SJSA1 (cell line): ENCODE measurements at regions not wholly inside any gene's neighbourhood (a gene's known extent, or its start where the extent isn't known, plus 50 kb on each side); places are given as distances from the start of the nearest gene placed in this dataset.
"Not testable (repeated sequence)": the region's sequence is repeated elsewhere in the genome, so short reads cannot be mapped to it uniquely, and the experiment has no call there.

Experiments used
- DNase-seq, 2 experiments: peaks; one replicate each; pipeline ENCODE4 v3.0.0-alpha.2; 2015 to 2020; ENCODE audit warnings: low spot score in 2 of 2, low read depth in 1 of 2
- H3K27ac ChIP-seq: fragments of 250-450 bp; sonication (Bioruptor Pico); 2 replicates; pipeline ENCODE4 v1.5.1; 2020; ENCODE audit warnings: mild to moderate bottlenecking, moderate library complexity
- H3K27me3 ChIP-seq: fragments of 250-450 bp; sonication (Bioruptor Pico); replicated peaks from 2 replicates; pipeline ENCODE4 v1.5.1; 2020; ENCODE audit warnings: mild to moderate bottlenecking, moderate library complexity
- H3K36me3 ChIP-seq: fragments of 250-450 bp; sonication (Bioruptor Pico); 2 replicates; pipeline ENCODE4 v1.5.1; 2020; ENCODE audit warnings: mild to moderate bottlenecking
- H3K4me1 ChIP-seq: fragments of 250-450 bp; sonication (Bioruptor Pico); replicated peaks from 2 replicates; pipeline ENCODE4 v1.6.1; 2021; ENCODE audit warnings: mild to moderate bottlenecking
- H3K4me3 ChIP-seq: fragments of 250-450 bp; sonication (Bioruptor Pico); 2 replicates; pipeline ENCODE4 v1.5.1; 2020; ENCODE audit warnings: mild to moderate bottlenecking
- H3K9me3 ChIP-seq: fragments of 250-450 bp; sonication (Bioruptor Pico); replicated peaks from 2 replicates; pipeline ENCODE4 v1.5.1; 2020; ENCODE audit warnings: mild to moderate bottlenecking

DNA sequence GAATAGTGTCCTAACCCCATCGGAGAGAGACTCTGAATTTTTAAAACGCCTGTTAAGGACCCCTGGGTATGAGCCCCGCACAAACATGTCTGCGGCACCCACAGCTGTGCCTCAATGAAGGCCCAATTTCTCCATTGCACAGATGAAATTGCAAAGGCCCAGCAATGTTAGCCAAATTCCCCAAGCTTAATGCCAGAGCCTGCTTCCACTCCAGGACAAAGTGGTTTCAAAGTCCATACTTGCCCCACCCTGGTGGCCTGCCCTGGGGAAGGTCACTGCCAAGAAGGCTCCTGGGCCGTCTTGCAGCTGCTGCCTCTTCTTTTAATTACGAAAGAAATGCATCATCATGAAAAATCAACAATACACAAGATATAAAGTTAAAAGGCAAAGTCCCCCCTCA is 1179.7 kb downstream of the VRK1 start:
- DNase-seq = no peak
- no peak overlapping the region for H3K27ac ChIP-seq
- no peaks in the 10 kb centered on the region for H3K9me3 ChIP-seq
- no peaks in the 10 kb centered on the region for H3K36me3 ChIP-seq
- H3K27me3 ChIP-seq = no peaks in the 10 kb centered on the region
- H3K4me3 ChIP-seq = no peak overlapping the region
- H3K4me1 ChIP-seq = no peaks in the 10 kb centered on the region

DNA sequence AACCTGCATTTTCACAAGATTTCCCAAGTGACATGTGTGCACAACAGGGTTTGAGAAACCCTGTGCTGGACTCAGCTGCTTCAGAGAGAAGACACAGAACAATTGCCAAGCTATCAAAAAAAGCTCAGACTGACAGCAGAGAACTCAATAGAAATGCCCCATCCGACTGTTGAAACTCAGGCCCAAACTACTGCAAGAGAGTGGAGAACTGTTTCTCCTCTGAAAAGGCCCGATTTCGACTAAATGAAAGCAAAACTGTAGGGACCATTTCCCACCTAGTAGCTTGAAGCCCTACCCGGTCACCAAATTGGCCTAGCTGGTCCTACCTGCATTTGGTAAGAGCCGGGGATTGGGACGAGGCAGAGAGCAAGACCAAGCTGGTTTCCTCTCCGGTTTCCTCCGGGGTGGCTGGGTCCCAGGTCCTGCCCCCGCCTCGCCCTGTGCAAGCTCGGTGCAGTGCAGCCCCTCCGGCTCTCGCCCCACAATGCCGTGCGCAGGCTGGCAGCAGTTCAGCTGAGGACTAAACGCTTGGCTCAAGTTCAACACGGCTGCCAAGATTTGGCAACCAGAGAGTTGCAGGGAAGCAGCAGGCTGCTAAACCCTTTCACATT is 1180.6 kb downstream of the VRK1 start:
- Histone ChIP-seq H3K36me3 (no peaks in the 10 kb centered on the region), H3K9me3 (no peaks in the 10 kb centered on the region), H3K4me1 (no peaks in the 10 kb centered on the region), H3K27ac (no peak overlapping the region), H3K4me3 (peak overlapping the region; percentile 19; the same call in 1 of the 2 replicates), H3K27me3 (no peaks in the 10 kb centered on the region)
- DNase-seq = peak; percentile 27 to 55

DNA sequence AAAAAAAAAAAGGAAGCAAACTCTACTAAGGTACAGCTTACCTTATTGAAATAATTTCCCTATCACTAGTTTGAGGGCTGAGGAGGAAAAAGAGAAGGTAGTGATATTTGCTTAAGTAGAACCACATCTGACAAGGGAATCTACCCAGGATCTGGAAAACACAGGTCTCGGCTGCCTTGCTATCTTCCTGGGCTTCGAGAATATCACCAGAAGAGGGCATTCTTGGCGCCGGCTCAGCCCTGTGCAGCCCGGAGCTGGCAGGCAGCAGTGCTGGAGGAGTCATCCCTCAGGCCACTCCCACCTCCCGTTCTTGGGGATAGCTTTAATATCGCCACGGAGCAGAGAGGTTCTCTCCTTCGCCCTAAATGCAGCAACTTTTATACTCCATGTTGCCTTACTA is 1181.2 kb downstream of the VRK1 start:
- Histone ChIP-seq H3K36me3 (no peaks in the 10 kb centered on the region), H3K4me3 (no peak overlapping the region)
- peak; percentile 23 to 70 for DNase-seq

DNA sequence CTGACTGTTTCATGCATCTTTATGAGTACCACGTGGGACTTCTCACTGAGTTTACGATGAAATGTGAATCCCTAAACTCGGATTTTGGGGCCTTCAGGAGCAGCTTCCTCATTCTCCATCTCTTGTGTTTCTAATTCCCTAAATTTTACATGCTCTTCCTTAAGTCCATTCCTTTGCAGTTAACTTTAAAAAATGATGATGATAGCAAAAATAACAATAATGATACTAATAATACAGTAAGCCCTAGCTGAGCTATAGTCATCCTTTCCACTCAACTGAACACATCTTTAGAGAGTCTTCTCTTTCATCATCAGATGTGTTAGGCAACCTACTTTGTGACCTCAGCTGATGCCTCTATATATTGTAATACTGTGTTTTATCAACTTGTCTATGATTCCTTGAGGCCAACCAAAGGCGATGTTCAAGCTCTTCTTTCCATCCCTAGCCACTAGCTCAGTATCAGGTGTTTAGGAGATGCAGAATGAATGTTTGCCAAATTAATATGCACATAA is 1196.4 kb downstream of the VRK1 start:
- DNase-seq = no peak
- Histone ChIP-seq H3K27ac (no peak overlapping the region), H3K36me3 (no peaks in the 10 kb centered on the region), H3K4me3 (no peak overlapping the region), H3K27me3 (no peaks in the 10 kb centered on the region), H3K4me1 (no peaks in the 10 kb centered on the region), H3K9me3 (no peaks in the 10 kb centered on the region)

More for the DNA sequence above, 1181.2 kb downstream of the VRK1 start:
- no peaks in the 10 kb centered on the region for H3K4me1 ChIP-seq
- no peaks in the 10 kb centered on the region for H3K9me3 ChIP-seq
- H3K27ac ChIP-seq = no peak overlapping the region
- no peaks in the 10 kb centered on the region for H3K27me3 ChIP-seq

DNA sequence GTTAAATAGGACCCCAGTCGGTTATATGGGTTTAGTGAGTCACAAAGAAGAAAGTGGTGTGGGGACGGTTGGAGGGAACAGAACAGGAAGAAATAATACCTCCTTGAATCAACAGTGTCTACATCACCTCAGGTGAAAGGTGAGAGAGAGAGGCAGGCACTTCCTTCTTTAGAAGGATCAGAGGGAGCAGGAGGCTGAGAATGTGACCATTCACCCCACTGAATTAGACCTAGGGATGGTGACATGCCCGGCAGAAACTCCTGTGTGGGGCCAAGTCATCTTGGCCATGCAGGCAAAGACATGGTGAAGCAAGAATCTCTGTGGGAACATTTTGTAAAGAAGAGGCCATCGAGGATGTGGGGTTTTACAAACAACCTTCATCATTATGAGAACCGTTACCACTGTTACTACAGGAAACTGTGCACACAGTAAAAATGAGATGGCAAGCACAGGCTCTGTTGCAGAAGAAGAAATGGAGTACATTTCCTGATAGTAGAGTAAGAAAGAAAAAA is 1196.9 kb downstream of the VRK1 start:
- H3K9me3 ChIP-seq = no peaks in the 10 kb centered on the region
- H3K4me1 ChIP-seq = no peaks in the 10 kb centered on the region
- no peaks in the 10 kb centered on the region for H3K36me3 ChIP-seq
- H3K4me3 ChIP-seq = no peak overlapping the region
- H3K27me3 ChIP-seq = no peaks in the 10 kb centered on the region
- no peak for DNase-seq
- H3K27ac ChIP-seq = no peak overlapping the region

DNA sequence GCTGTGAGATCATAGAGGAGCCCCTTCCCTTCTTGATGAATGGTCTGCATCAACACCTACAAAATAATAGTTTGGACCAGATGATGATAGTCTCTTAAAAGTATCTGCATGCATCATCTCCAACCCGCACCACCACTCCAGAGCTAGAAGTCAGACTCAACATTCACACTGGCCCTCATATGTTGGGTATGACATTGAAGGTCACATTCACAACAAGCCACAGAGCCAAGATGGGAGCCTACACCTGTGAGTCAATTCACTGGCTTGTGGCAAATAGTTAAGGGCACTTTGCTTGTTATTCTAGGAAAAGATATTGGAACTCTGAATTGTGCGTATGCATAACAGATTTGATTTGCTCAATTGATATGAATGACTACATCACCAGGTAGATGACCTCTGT is 1197.9 kb downstream of the VRK1 start:
- Histone ChIP-seq H3K27ac (no peak overlapping the region), H3K27me3 (no peaks in the 10 kb centered on the region), H3K9me3 (no peaks in the 10 kb centered on the region), H3K4me3 (no peak overlapping the region), H3K4me1 (no peaks in the 10 kb centered on the region), H3K36me3 (no peaks in the 10 kb centered on the region)
- DNase-seq = no peak

DNA sequence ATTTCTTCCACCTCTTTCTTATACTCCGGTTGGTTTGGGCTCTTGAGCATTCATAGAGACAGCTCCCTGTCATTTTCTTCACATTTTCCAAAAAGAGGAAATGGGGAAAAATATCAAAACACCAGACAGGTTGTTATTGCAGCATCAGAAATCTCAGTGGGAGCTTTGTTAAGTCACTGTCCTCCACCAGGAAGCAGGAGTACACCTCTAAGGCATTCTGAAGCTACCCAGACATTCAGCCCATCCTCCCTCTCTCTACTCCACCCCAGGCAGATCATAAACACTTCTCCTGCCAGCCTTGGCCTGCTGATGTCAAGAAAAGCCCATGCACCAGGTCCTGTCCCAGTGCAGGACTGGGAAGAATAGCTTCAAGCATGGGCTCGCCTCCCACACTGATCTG is 1198.3 kb downstream of the VRK1 start:
- Histone ChIP-seq H3K4me3 (no peak overlapping the region), H3K27me3 (no peaks in the 10 kb centered on the region), H3K27ac (no peak overlapping the region), H3K4me1 (no peaks in the 10 kb centered on the region), H3K36me3 (no peaks in the 10 kb centered on the region), H3K9me3 (no peaks in the 10 kb centered on the region)
- DNase-seq = no peak

DNA sequence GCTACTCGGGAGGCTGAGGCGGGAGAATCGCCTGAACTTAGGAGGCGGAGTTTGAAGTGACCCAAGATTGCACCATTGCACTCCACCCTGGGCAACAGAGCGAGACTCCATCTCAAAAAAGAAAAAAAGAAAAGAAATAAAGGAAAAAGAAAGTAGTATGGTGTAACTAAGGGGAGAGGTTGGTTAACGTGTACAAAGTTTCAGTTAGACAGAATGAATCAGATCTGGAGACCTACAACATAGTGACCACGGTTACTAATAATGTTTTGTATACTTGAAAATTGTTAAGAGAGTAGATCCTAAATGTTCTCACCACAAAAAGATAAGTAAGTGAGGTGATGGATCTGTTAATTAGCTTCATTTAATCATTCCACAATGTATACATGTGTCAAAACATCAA is 1208.8 kb downstream of the VRK1 start:
- Histone ChIP-seq H3K4me3 (no peak overlapping the region), H3K36me3 (no peaks in the 10 kb centered on the region), H3K9me3 (no peaks in the 10 kb centered on the region), H3K4me1 (no peaks in the 10 kb centered on the region), H3K27me3 (no peaks in the 10 kb centered on the region), H3K27ac (no peak overlapping the region)
- no peak for DNase-seq

DNA sequence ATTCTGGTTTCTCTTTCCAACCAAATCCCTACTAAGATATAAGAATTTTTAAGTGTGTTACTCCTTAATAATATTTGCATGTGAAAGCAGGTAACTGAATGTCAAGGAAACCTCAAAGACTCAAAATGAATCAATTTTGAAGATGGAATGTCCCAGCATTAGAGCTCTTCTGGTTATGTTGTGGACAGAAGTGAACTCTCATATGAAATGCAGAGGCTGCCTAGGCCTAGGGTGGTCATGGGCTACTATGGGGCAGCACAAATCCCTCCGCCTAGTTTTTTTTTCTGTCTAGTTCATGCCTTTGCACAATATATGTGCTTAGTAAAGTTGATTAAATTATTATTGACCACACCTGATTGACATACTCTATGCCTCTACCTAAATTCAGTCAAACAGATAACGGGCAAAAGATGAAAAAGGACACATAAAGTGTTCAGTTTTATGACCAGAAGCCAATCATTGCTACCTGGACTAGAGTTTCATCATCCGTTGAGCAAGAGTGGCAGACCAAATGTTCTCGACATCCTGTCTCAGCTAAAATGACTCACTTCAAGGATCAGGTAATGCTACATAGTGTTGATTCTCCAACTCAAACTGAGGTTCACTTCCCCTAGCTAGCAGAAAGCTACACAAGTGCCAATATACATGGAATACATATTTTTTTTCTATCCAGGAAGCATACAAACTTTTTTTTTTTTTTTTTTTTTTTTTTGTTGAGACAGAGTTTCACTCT is 1211.4 kb downstream of the VRK1 start:
- H3K4me3 ChIP-seq = no peak overlapping the region
- no peaks in the 10 kb centered on the region for H3K9me3 ChIP-seq
- no peaks in the 10 kb centered on the region for H3K36me3 ChIP-seq
- H3K4me1 ChIP-seq = no peaks in the 10 kb centered on the region
- no peaks in the 10 kb centered on the region for H3K27me3 ChIP-seq
- no peak for DNase-seq
- no peak overlapping the region for H3K27ac ChIP-seq

DNA sequence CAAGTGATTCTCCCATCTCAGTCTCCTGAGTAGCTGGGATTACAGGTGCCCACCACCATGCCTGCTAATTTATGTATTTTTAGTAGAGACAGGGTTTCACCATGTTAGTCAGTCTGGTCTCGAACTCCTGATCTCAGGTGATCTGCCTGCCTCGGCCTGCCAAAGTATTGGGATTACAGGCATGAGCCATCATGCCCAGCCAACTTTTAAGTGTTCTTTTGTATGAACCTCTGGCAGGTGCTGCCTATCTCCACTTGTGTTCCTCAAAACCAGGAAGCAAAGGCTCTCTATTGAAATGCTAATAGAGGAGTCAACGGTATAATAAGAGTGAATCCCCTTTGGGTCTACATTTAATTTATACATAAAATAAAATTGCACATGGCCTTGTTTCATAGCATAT is 1212.0 kb downstream of the VRK1 start:
- not testable (repeated sequence) for DNase-seq, H3K4me1 ChIP-seq, H3K36me3 ChIP-seq, H3K27ac ChIP-seq, H3K27me3 ChIP-seq, H3K9me3 ChIP-seq, H3K4me3 ChIP-seq

DNA sequence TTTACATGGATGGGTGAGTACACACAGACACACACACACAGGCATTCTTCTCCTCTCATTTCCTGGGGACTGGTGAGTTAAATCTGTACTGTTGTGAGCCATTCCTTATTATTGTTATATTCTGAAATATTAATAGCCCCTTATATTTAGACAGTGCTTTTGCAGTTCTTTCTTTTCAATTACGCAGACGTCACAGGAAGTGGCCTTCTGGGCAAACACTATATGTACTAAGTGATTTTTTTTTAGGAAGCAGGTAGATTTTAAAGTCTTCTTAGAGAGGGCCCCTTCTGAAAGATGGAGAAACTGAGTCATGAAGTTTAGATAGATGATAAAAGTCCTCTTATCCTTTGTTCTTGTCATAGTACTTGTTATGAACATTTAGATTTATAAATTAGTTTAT is 1213.6 kb downstream of the VRK1 start:
- H3K9me3 ChIP-seq = no peaks in the 10 kb centered on the region
- H3K4me3 ChIP-seq = no peak overlapping the region
- no peaks in the 10 kb centered on the region for H3K36me3 ChIP-seq
- no peak for DNase-seq
- no peaks in the 10 kb centered on the region for H3K4me1 ChIP-seq
- H3K27ac ChIP-seq = no peak overlapping the region
- H3K27me3 ChIP-seq = no peaks in the 10 kb centered on the region

DNA sequence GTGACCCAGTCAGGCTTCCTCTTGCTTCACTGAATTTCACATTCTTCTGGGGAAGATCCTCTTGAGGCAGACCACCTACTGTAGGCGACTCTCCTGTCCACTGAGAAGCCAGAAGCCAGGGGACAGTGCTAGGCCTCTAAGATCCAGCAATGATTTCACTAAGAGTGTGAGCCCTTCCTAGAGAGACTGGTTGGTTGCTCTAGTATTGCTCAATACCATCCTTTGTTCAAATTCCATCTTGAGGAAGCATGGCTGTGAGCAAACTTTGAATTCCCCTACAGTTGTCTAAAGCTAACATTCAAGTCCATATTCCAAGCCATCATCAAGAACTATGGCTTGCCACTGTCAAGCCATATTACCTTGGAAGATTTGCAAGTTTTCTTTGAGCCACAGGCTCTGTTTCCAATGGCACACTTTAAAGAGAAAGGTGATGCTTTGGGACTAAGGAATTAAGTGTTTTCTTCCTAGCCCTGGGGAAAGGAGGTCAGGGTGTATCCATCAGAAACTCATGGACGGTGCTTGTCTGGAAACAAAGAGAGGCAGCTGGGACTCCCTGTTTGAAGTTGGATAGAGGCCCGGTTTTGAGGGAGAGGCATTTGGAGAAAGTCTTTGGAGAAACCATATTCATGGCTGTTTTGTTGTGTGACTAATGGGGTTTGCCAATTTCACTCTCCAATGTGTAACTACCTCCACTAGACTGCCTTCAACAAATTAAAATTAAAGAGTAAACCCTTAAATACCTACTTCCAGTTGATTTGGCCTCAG is 1217.9 kb downstream of the VRK1 start:
- no peak overlapping the region for H3K27ac ChIP-seq
- H3K36me3 ChIP-seq = no peaks in the 10 kb centered on the region
- no peak overlapping the region for H3K4me3 ChIP-seq
- H3K4me1 ChIP-seq = no peaks in the 10 kb centered on the region
- no peak for DNase-seq
- H3K27me3 ChIP-seq = no peaks in the 10 kb centered on the region
- no peaks in the 10 kb centered on the region; the same call in 1 of the 2 replicates for H3K9me3 ChIP-seq

DNA sequence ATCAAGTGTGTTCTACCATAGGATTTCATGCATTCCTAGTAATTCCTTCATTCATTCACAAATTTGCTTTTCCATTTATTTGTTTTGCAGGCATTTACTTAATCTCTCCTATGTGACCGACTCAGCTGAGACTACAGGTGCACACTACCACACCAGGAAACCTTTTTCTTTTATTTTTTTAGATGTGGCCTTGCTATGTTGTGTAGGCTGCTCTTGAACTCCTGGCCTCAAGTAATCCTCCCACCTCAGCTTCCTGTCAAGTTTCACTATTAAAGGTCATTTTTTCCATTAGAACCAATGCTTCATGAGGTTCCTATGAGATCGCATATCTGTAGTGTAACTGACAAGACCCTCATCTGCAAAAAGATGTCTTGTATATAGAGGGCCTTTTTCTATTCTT is 1218.7 kb downstream of the VRK1 start:
- Histone ChIP-seq H3K9me3 (no peaks in the 10 kb centered on the region; the same call in 1 of the 2 replicates), H3K4me1 (no peaks in the 10 kb centered on the region), H3K27ac (no peak overlapping the region), H3K27me3 (no peaks in the 10 kb centered on the region), H3K4me3 (no peak overlapping the region), H3K36me3 (no peaks in the 10 kb centered on the region)
- DNase-seq = no peak

DNA sequence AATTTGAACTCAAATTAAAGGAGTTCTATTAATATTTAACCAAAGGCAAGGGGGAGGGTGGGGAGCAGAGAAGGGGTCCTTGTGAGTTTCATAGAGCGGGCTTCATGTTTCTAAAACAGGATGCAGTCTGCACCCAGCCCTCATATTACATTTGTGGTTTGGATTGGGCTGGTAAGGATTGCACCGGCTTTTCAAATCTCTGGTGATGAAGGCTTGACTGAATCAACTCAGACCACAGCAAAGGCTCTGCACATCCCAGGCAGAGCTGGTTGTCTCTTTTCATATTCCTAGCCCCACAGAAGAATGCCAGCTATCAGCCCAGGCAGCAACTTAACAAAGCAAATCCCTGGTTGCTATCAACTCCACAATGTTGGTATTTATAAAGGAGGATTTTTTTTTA is 1221.4 kb downstream of the VRK1 start:
- H3K36me3 ChIP-seq = no peaks in the 10 kb centered on the region
- no peaks in the 10 kb centered on the region for H3K4me1 ChIP-seq
- H3K9me3 ChIP-seq = no peaks in the 10 kb centered on the region; the same call in 1 of the 2 replicates
- no peak for DNase-seq
- H3K4me3 ChIP-seq = no peak overlapping the region
- no peaks in the 10 kb centered on the region for H3K27me3 ChIP-seq
- H3K27ac ChIP-seq = no peak overlapping the region
